Cardiac fibroblast (primary cell): ENCODE measurements at regions not wholly inside any gene's neighbourhood (a gene's known extent, or its start where the extent isn't known, plus 50 kb on each side); places are given as distances from the start of the nearest gene placed in this dataset.
A peak's percentile ranks its signal among the peaks of the same experiment; 100 is the strongest.

ENCODE experiments used
- DNase-seq, 2 donors: peaks; one replicate each; pipeline versions ENCODE4 v3.0.0 to v3.0.0-alpha.2; 2010; ENCODE audit warnings: low read depth in 2 of 2
- H3K4me3 ChIP-seq, 2 donors: replicated peaks in 1 of 2; 1 replicate in 1 of 2; 2 replicates in 1 of 2; pipeline ENCODE4 v1.5.1; 2011; ENCODE audit warnings: low read depth in 2 of 2, low read length in 2 of 2, mild to moderate bottlenecking in 2 of 2, moderate library complexity in 1 of 2
- TF ChIP-seq, protein P1 (sequence below): IDR thresholded peaks from one replicate; pipeline ENCODE4 v1.5.1; 2011; ENCODE audit warnings: low read depth, mild to moderate bottlenecking, low read length, inconsistent platforms

DNA sequence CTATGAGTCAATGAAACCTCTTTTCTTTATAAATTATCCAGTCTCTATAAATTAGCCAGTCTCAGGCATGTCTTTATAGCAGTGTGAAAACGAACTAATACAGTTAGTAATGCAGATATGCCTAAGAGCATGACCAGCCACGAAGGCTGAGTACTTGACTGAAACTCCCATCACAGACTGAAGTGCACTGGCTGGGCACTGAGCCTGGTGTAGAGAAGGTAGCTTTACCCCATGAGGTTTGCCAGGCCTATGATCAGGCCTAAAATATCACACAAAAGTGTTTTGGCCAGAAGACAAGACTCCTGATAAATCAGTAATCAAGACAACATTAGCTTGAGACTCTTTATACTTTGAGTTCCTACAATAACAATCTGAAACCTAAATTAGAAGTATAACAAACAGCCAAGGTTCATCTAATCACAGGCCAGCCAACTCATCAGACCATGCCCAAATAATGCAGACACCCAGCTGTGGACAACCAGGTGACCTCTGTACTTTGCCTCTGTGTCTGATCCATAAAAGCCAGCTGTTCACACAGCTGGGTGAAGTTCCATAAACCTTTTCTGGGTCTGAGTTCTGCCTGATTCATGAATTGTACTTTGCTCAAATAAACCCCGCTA, 771.8 kb upstream of the SLITRK1 start:
- no peak for DNase-seq
- TF ChIP-seq, protein P1, sequence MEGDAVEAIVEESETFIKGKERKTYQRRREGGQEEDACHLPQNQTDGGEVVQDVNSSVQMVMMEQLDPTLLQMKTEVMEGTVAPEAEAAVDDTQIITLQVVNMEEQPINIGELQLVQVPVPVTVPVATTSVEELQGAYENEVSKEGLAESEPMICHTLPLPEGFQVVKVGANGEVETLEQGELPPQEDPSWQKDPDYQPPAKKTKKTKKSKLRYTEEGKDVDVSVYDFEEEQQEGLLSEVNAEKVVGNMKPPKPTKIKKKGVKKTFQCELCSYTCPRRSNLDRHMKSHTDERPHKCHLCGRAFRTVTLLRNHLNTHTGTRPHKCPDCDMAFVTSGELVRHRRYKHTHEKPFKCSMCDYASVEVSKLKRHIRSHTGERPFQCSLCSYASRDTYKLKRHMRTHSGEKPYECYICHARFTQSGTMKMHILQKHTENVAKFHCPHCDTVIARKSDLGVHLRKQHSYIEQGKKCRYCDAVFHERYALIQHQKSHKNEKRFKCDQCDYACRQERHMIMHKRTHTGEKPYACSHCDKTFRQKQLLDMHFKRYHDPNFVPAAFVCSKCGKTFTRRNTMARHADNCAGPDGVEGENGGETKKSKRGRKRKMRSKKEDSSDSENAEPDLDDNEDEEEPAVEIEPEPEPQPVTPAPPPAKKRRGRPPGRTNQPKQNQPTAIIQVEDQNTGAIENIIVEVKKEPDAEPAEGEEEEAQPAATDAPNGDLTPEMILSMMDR: no peak
- H3K4me3 ChIP-seq: no peak overlapping the region

DNA sequence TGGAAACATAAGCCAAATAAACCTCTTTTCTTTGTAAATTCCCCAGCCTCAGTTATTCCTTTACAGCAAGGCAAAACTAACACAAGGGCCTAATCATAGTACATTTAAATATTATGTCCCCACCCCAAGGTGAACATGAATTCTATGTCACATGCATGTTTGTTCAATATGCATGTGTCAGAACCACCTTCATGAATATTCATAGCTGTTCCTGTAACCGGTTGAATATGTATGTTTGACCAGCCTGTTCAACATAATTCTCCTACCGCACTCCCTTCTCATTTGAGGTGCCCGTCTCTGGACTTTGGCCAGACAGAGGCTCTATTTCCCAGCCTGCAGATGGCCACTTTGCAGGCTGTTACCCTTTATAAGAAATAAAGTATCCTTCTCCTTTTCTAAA, 769.4 kb upstream of the SLITRK1 start:
- no peak for DNase-seq
- TF ChIP-seq, protein P1: no peak
- H3K4me3 ChIP-seq: no peak overlapping the region

DNA sequence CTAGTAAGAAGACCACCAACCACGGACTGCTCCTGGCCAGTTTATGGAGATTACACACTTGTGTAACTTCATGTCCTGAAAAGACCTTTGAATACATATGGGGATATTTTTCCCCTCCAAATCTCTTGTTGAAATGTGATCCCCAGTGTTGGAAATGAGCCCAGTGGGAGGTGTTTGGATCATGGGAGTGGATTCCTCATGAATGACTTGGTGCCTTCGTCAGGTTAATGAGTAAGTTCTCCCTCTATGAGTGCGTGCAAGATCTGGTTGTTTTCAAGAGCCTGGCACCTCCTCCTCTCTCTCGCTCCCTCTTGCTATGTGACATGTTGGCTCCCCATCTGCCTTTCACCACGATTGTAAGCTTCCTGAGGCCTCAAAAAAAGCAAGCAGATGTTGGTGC, 769.0 kb upstream of the SLITRK1 start:
- peak; percentile 85 to 86 for DNase-seq
- TF ChIP-seq, protein P1: no peak
- H3K4me3 ChIP-seq: no peak overlapping the region

DNA sequence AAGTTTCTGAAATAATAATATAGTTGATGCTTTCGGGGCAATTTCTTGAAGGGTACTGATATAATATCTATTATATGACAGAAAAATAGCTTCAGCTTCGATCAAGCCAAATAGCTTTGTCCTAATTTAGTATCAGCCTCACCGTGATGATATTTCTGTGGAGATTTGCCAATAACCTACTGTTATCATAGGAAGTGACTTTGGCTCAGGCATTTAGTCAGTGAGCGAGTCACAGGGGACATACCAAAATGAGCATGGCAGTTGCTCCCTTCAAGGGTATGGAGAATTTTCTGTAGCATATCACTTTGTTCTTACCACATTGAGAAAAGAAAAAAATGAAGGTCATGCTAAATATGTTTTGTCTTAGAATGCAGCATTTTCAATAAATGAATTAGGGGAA, 767.6 kb upstream of the SLITRK1 start:
- TF ChIP-seq, protein P1: no peak
- DNase-seq: peak; percentile 6 to 14
- no peak overlapping the region for H3K4me3 ChIP-seq

DNA sequence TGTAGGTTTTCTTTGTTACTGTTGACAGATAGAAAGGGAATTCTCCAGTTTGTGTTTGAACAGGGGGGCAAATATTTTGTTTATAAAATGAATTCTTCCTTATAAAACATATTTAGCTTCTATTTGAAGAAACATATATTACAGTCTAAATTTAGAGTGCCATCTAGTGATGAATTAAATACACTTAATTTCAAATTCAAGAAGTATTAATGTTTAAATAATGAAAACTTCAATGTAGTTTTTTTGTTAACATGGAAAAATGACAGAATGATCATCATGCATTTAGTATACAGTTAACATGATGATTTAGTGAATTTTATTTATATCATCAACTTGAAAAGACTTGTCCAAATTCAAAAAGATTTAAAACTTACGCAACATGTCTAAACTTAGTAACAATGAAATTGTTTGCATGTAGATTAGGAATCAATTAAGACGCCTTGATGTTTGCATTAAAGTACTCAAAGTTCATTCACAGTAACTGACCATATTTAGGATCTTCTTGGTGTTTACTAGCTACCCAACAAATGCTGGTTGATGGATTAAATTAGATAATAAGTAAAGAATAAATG, 765.9 kb upstream of the SLITRK1 start:
- H3K4me3 ChIP-seq: no peak overlapping the region
- TF ChIP-seq, protein P1: peak; percentile 2
- peak; percentile 8 to 22 for DNase-seq

DNA sequence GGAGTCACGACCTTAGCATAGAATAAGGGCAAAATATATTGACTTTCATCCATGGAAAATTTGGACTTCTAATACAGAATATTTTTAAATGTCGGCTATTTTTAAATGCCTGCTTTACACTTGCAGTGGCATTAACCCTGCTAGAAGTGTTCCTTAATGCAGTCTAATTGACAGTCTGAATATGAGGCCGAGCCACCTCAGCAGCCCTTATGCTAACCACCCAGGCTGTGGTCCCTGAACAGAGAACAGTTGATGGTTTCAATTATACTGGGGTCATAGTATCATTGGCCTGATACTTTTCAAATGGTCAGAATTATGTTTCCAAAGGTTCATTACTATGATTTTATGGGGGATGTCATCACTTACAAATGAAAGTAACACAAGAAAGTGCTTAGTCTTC, 764.7 kb upstream of the SLITRK1 start:
- no peak overlapping the region for H3K4me3 ChIP-seq
- DNase-seq: no peak
- TF ChIP-seq, protein P1: no peak
